Astrocyte of the spinal cord (primary cell): ENCODE measurements at regions not wholly inside any gene's neighbourhood (a gene's known extent, or its start where the extent isn't known, plus 50 kb on each side); places are given as distances from the start of the nearest gene placed in this dataset.

ENCODE experiments used
- DNase-seq: peaks from one replicate; pipeline ENCODE4 v3.0.0; 2011; ENCODE audit warnings: low read depth, low spot score
- H3K4me3 ChIP-seq: 2 replicates; pipeline ENCODE4 v1.5.1; 2011; ENCODE audit warnings: low read depth, mild to moderate bottlenecking, low read length, moderate library complexity
- in situ Hi-C: cut with HindIII; loops from 2 replicates; pipeline ENCODE4 v1.10.0; 2017; ENCODE audit warnings: low sequenced_read_pairs
- TF ChIP-seq, protein P1 (sequence below): IDR thresholded peaks from 2 replicates; pipeline ENCODE4 v1.5.1; 2012; ENCODE audit warnings: low read depth, mild to moderate bottlenecking, low read length, inconsistent platforms

DNA sequence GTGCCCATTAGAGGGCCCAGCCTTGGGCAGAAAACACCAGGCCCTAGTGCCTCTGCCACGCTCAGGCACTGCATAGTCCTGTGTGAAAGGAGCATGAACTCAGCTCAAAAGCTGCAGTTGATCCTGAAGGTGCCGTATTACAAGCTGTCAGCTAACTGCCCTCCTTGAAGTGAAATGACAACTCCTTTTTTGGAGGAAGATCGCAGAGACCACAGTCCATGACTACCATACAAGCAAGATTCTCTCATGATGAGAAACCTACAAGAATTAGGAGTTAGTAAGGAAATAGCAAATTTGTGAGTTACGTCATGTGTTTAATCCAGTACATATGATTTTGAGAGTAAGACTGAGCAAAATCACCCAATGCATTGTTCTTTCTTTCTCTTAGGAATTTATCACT is 513.9 kb upstream of the NR2F2 start:
- no peak for DNase-seq
- H3K4me3 ChIP-seq, result no peak overlapping the region
- TF ChIP-seq, protein P1, sequence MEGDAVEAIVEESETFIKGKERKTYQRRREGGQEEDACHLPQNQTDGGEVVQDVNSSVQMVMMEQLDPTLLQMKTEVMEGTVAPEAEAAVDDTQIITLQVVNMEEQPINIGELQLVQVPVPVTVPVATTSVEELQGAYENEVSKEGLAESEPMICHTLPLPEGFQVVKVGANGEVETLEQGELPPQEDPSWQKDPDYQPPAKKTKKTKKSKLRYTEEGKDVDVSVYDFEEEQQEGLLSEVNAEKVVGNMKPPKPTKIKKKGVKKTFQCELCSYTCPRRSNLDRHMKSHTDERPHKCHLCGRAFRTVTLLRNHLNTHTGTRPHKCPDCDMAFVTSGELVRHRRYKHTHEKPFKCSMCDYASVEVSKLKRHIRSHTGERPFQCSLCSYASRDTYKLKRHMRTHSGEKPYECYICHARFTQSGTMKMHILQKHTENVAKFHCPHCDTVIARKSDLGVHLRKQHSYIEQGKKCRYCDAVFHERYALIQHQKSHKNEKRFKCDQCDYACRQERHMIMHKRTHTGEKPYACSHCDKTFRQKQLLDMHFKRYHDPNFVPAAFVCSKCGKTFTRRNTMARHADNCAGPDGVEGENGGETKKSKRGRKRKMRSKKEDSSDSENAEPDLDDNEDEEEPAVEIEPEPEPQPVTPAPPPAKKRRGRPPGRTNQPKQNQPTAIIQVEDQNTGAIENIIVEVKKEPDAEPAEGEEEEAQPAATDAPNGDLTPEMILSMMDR, result no peak
- in situ Hi-C loops, result no loop called here

- TF ChIP-seq, protein P1, result no peak
- in situ Hi-C loops, result no loop called here
- DNase-seq, result no peak
- no peak overlapping the region for H3K4me3 ChIP-seq
These were observed 507.5 kb upstream of the NR2F2 start for GRCh38 chr15:95822961-95823360.

DNA sequence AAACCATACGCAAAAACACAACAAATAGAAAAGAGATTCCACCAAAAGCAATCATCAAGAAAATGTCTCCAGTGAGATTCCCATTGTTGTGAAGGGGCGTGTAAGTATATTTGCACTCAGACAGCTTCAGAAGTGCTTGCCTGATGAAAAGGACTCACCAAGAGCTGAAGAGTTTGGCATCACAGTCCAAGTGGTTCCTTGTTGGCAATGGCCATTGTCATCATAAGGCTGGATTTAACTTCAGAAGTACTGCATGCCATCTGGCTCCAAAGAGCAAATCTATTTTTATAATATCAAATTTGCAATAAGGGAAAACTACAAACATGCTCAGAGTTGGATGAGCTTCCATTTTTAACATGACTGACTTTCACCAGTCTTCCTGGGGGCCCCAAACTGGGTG is 505.3 kb upstream of the NR2F2 start:
- TF ChIP-seq, protein P1, result no peak
- in situ Hi-C loops, result no loop called here
- no peak overlapping the region for H3K4me3 ChIP-seq
- DNase-seq, result no peak

GRCh38 chr15:95825671-95826411 is 504.7 kb upstream of the NR2F2 start:
- no peak overlapping the region for H3K4me3 ChIP-seq
- no peak for DNase-seq
- TF ChIP-seq, protein P1, result no peak
- in situ Hi-C loops, result no loop called here

DNA sequence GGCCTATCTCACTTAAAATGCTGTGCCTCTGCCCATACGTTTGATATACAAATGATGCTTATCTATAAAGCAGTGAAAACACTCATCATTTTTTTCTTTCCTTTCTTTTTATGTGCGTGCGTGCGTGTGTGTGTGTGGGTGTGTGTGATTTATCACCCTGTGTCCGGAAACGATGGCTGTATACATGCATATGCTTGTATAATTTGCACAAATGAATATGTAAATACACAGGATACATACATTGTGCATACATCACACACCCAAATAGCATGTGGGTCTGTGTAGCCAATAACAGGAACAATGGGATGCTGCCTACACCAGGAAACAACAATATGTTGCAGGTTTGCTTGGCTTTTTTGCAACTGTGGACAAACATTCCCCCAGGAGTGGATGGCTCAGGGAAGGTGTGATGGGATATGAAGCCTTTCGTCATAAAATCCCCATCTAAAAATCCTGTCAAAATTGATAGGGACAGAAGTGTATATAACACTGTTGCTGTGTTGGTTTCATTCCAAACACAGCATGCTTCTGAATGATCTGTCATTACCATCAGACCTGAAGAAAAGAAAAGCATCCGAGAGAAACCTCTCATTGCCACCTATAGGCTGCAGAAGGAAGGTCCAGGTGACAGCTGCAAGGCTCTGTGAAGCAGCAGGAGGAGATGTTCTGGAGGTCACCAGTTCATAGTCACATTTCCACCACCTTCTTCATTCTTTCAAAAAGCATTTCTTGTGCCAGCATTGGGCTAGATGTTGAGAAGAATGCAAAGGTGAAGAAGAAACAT is 503.9 kb upstream of the NR2F2 start:
- TF ChIP-seq, protein P1, result peak; percentile 12
- in situ Hi-C loops, result no loop called here
- DNase-seq, result no peak
- H3K4me3 ChIP-seq, result no peak overlapping the region

DNA sequence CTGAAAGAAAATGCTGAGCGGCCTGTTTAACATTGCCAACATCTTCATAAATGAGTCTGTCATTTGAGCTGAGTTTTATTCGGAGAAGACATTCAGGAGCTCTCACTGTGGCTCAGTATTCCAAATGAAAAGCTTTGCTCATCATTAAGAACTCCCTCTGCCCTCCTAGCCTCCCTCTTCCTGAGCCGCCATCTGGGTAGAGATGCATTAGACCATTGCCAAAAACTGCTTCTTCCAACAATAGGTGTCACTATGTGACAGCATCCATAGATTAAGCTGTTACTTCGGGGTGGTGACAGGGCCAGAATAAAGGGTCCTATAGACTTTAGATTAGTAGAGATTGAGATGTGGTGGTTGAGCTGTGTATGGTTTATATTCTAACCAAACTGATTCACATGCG is 501.4 kb upstream of the NR2F2 start:
- DNase-seq, result no peak
- no peak overlapping the region for H3K4me3 ChIP-seq
- TF ChIP-seq, protein P1, result no peak
- in situ Hi-C loops, result no loop called here
